ENCODE measurements at regions not wholly inside any gene's neighbourhood (a gene's known extent, or its start where the extent isn't known, plus 50 kb on each side); places are given as distances from the start of the nearest gene placed in this dataset.

GRCh38 chr4:14671146-14671545 is 331.1 kb upstream of the CPEB2 start:
- no peak overlapping the region for H3K4me2 ChIP-seq
- H4K20me1 ChIP-seq, result no peaks in the 10 kb centered on the region
- H3K27ac ChIP-seq, result no peak overlapping the region
- H3K4me3 ChIP-seq, result no peak overlapping the region
- H3K36me3 ChIP-seq, result no peaks in the 10 kb centered on the region
- H3K9ac ChIP-seq, result no peak overlapping the region
- peaks cover 4 to 30% (median 9%) of the 10 kb centered on the region in 11 experiments; a peak in 15 of 22 replicates for H3K9me3 ChIP-seq (replicated peaks in 1 of 11)
- TF ChIP-seq Cebpa-rat (IDR thresholded peaks at IDR 0.05), result no peak
- H3K4me1 ChIP-seq, result no peaks in the 10 kb centered on the region
- no peaks in the 10 kb centered on the region for H3K27me3 ChIP-seq

GRCh38 chr4:14675279-14675985 is 326.8 kb upstream of the CPEB2 start:
- Histone ChIP-seq H3K9me3 (replicated peaks in 1 of 11) (peaks cover 0 to 19% (median 0%) of the 10 kb centered on the region in 11 experiments; a peak in 6 of 22 replicates), H3K27ac (no peak overlapping the region), H3K4me3 (no peak overlapping the region), H3K36me3 (no peaks in the 10 kb centered on the region), H3K9ac (no peak overlapping the region), H3K4me1 (peaks cover 0 to 11% (median 0%) of the 10 kb centered on the region in 10 experiments; a peak in 7 of 20 replicates), H3K4me2 (no peak overlapping the region), H3K27me3 (no peaks in the 10 kb centered on the region), H4K20me1 (no peaks in the 10 kb centered on the region)
- TF ChIP-seq Cebpa-rat (IDR thresholded peaks at IDR 0.05), result no peak

GRCh38 chr4:14679906-14680305 is 322.4 kb upstream of the CPEB2 start:
- Histone ChIP-seq H3K27me3 (no peaks in the 10 kb centered on the region), H3K4me3 (no peak overlapping the region), H3K9ac (no peak overlapping the region), H3K36me3 (no peaks in the 10 kb centered on the region), H3K9me3 (replicated peaks in 1 of 11) (peaks cover 0 to 8% (median 0%) of the 10 kb centered on the region in 11 experiments; a peak in 2 of 22 replicates), H3K4me2 (no peak overlapping the region), H3K4me1 (peaks cover 0 to 11% (median 0%) of the 10 kb centered on the region in 10 experiments; a peak in 7 of 20 replicates), H4K20me1 (no peaks in the 10 kb centered on the region), H3K27ac (no peak overlapping the region)
- no peak for TF ChIP-seq Cebpa-rat (IDR thresholded peaks at IDR 0.05)

GRCh38 chr4:14681330-14681729 is 321.0 kb upstream of the CPEB2 start:
- no peak for TF ChIP-seq Cebpa-rat (IDR thresholded peaks at IDR 0.05)
- H3K27ac ChIP-seq, result no peak overlapping the region
- H4K20me1 ChIP-seq, result no peaks in the 10 kb centered on the region
- no peaks in the 10 kb centered on the region for H3K27me3 ChIP-seq
- H3K36me3 ChIP-seq, result no peaks in the 10 kb centered on the region
- no peak overlapping the region for H3K9ac ChIP-seq
- H3K4me2 ChIP-seq, result no peak overlapping the region
- peaks cover 0 to 8% (median 0%) of the 10 kb centered on the region in 11 experiments; a peak in 2 of 22 replicates for H3K9me3 ChIP-seq (replicated peaks in 1 of 11)
- H3K4me3 ChIP-seq, result no peak overlapping the region
- H3K4me1 ChIP-seq, result peaks cover 0 to 11% (median 0%) of the 10 kb centered on the region in 10 experiments; a peak in 7 of 20 replicates

- Histone ChIP-seq H3K4me3 (no peak overlapping the region), H4K20me1 (no peaks in the 10 kb centered on the region), H3K4me1 (peaks cover 0 to 9% (median 0%) of the 10 kb centered on the region in 10 experiments; a peak in 2 of 20 replicates), H3K9me3 (replicated peaks in 1 of 11) (peaks cover 15 to 25% (median 17%) of the 10 kb centered on the region in 11 experiments), H3K27me3 (no peaks in the 10 kb centered on the region), H3K9ac (no peak overlapping the region), H3K4me2 (no peak overlapping the region), H3K36me3 (no peaks in the 10 kb centered on the region), H3K27ac (no peak overlapping the region)
- TF ChIP-seq Cebpa-rat (IDR thresholded peaks at IDR 0.05), result no peak
Measured at GRCh38 chr4:14693728-14694127, 308.6 kb upstream of the CPEB2 start.

- Histone ChIP-seq H3K9me3 (replicated peaks in 1 of 11) (peaks cover 15 to 25% (median 17%) of the 10 kb centered on the region in 11 experiments), H4K20me1 (no peaks in the 10 kb centered on the region), H3K4me1 (0 out of 20 replicates have a peak, but pooled peaks cover 0 to 1% (median 0%) of the 10 kb centered on the region in 10 experiments), H3K36me3 (no peaks in the 10 kb centered on the region), H3K4me2 (no peak overlapping the region), H3K27me3 (no peaks in the 10 kb centered on the region), H3K27ac (no peak overlapping the region), H3K9ac (no peak overlapping the region), H3K4me3 (no peak overlapping the region)
- no peak for TF ChIP-seq Cebpa-rat (IDR thresholded peaks at IDR 0.05)
Measured at GRCh38 chr4:14695095-14695845, 307.0 kb upstream of the CPEB2 start.

GRCh38 chr4:14700083-14700482 is 302.2 kb upstream of the CPEB2 start:
- TF ChIP-seq Cebpa-rat (IDR thresholded peaks at IDR 0.05), result no peak

GRCh38 chr4:14700544-14700943 is 301.7 kb upstream of the CPEB2 start:
- H3K4me2 ChIP-seq, result no peak overlapping the region
- H3K9me3 ChIP-seq (replicated peaks in 1 of 11), result no peaks in the 10 kb centered on the region
- H3K36me3 ChIP-seq, result no peaks in the 10 kb centered on the region
- no peak overlapping the region for H3K4me3 ChIP-seq
- H3K27ac ChIP-seq, result no peak overlapping the region
- TF ChIP-seq Cebpa-rat (IDR thresholded peaks at IDR 0.05), result no peak
- H3K4me1 ChIP-seq, result no peaks in the 10 kb centered on the region
- no peaks in the 10 kb centered on the region; a peak in 1 of 22 replicates for H4K20me1 ChIP-seq
- no peak overlapping the region for H3K9ac ChIP-seq
- no peaks in the 10 kb centered on the region for H3K27me3 ChIP-seq

More at GRCh38 chr4:14700083-14700482, 302.2 kb upstream of the CPEB2 start:
- no peak overlapping the region for H3K9ac ChIP-seq
- H3K4me3 ChIP-seq, result no peak overlapping the region
- no peaks in the 10 kb centered on the region for H3K27me3 ChIP-seq
- H3K4me1 ChIP-seq, result no peaks in the 10 kb centered on the region
- H3K36me3 ChIP-seq, result no peaks in the 10 kb centered on the region
- no peaks in the 10 kb centered on the region for H3K9me3 ChIP-seq (replicated peaks in 1 of 11)
- H4K20me1 ChIP-seq, result no peaks in the 10 kb centered on the region; a peak in 1 of 22 replicates
- no peak overlapping the region for H3K27ac ChIP-seq
- no peak overlapping the region for H3K4me2 ChIP-seq

GRCh38 chr4:14701389-14701788 is 300.9 kb upstream of the CPEB2 start:
- Histone ChIP-seq H3K36me3 (no peaks in the 10 kb centered on the region), H3K9ac (no peak overlapping the region), H3K4me3 (no peak overlapping the region), H3K9me3 (replicated peaks in 1 of 11) (no peaks in the 10 kb centered on the region), H3K27me3 (no peaks in the 10 kb centered on the region), H3K4me1 (no peaks in the 10 kb centered on the region), H3K27ac (no peak overlapping the region), H3K4me2 (no peak overlapping the region), H4K20me1 (no peaks in the 10 kb centered on the region; a peak in 1 of 22 replicates)
- TF ChIP-seq Cebpa-rat (IDR thresholded peaks at IDR 0.05), result no peak

Measured in BLaER1 treated with 17β-estradiol and CSF1 and Interleukin-3, amounts not matched to agents 10 nM and 100 nM (cell line).